ENCODE measurements at regions not wholly inside any gene's neighbourhood (a gene's known extent, or its start where the extent isn't known, plus 50 kb on each side); places are given as distances from the start of the nearest gene placed in this dataset.

DNA sequence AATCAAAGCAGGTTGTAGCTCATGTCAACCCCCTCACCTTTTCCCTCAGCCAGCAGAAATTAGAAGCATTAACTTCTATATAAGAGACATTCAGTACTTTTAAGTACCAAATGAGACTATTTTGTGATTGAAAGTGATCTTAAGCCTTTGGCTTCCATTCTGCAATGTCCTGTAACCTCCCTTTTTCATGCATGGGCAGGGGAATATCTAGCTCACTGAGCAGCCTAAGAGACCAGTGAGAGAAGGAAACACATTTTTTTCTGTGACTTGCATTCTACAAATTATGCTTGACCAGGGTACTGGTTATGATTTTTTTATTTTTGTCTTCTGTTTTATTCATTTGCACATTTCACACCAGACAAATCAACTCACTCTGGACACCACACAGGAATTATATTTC, 369.6 kb downstream of the KCTD12 start:
- DNase-seq (ENCODE audit: low spot score): no peak

DNA sequence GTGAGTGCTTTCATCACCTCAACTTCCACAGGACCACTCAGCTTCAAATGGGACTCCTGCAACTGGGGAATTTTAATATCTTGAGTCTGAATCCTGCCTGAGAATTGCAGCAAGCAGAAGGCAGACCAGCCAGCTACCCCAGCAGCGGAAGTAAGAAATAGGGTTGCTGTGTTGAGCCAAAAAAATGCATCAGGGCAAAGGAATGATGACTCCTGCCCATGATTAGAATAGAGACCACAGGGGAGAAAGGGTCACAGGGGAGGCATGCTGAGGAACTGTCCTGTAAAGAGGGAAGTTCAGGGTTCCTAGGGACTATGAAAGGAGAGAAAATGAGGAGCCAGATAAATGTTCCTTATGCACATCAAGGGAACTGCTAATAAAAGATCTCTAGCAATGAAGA, 370.2 kb downstream of the KCTD12 start:
- peak; percentile 75 for DNase-seq (ENCODE audit: low spot score)

DNA sequence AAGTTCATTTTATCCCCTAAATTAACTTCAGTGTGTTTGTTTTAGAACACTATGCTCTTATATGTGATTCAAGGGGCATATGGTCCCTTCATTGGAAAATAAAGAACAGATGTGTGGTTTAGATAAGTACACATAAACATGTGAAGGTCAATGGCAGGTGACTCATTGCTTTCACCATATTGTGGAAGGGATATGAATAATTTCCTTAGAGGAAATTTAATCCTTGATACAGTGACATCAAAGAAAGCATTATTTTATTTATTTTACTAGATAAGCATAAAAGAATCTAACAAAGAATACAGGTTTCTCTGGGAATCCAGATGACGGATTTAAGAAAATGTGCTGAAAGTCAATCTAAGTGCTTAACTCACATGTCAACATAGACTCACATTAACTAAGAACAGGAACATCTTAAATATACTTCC, 373.5 kb downstream of the KCTD12 start:
- DNase-seq (ENCODE audit: low spot score): peak; percentile 50

DNA sequence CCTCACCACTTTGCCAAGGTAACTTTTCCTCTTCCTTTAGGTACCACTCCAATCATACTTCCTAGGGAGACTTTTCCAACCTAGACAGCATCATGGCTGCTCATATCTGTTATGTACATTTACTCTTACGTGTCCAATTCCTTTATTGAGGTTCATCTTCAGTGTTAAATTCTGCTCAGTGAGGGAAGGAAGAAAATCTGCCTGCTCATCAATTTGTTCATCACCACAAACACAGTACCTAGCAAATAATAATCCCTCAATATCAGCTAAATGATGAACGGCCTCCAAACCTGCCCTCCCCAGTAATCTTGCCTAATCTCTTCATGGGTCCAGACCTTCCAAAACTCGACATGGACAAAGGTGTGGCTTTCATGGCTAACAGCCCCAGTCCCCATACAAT, 380.8 kb downstream of the KCTD12 start:
- DNase-seq (ENCODE audit: low spot score): no peak

DNA sequence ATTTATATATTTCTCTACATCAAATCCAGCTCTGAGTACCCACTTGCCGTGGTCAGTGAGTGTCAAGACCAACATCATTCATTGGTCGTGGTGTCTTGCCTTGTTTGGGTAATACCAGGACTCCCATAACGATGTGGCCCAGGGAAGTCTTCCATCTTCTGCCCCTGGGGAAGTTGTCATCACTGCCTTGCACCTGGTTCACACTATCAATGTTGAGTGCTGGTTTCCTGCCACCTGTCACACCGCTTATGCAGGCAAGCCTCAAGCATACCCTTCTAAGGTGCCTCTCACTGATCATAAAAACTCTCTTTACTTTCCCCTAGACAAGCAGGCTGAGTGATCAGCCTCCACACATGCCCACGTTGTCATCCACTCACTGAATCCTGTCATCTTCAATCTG, 382.4 kb downstream of the KCTD12 start:
- DNase-seq (ENCODE audit: low spot score): no peak

DNA sequence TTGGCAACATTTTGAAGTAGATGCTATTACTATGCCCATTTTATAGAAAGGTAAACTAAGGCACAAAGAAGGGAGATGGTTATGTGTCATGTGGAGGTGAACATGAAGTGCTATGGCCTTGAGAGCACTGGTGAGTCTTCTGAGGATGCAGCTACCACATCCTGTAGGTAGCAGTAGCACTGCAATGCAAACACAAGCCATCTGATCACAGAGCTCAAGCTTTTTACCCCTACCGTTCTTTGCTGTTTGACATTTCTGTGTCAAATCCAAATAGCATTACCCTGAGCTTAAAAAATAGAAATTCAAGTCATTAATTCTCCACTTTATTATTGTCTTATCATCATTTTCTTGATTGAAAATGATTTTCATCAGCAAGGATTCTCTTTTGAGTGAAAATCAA, 382.9 kb downstream of the KCTD12 start:
- no peak for DNase-seq (ENCODE audit: low spot score)

DNA sequence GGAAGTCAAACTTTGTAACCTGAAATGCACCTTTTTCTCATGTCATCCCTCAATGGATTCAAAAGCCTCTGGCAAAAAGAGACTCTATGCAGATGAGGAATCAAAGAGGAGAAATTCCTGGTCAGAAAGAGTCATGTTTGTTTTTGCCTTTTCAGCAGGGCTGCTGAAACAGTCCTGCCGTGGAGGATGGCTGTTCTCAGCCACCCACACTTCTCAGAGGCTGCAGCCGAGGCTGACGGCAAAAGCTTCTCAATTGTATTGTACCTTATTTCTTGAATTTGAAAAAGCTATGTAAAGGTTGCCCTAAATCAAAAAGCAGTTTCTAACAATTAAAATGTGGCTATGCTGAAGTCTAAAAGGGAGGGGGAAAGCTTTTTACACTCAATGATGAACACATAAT, 385.3 kb downstream of the KCTD12 start:
- DNase-seq (ENCODE audit: low spot score): no peak

DNA sequence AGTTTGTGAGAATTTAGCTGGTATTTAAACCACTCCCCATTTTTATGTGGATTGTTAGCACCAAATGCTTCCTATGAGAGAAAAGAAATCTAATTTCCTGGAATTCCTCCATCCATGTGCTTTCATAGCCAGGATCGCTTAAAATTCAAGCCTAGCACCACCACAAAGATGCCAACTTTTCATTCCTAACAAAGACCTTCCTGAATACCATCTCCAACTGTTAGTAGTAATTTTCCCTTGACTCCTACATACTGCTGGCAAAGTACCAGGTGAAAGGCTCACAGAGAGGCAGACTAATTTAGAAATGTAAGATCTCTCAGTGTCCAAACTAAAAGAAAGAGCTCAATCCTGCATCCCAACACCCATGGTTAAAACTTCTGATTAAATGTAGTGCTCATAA, 386.3 kb downstream of the KCTD12 start:
- DNase-seq (ENCODE audit: low spot score): no peak

DNA sequence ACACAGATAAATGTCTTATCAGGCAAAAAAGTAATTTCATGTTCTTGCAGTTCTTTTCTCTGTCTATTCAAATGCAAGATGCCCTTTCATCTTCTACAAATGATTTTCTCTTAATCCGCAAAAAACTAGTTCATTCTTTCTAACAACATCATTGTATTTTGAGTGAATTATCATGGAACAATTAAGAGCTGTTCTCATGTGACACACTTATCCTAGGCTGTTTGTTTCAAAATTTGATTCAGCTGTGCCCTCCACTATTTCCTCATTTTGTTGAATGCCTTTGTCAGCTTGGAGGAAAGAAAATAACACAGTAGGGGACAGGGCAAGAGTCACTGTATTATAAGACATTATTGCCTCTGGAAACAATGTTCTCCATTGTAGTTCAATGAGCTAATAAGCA, 396.9 kb downstream of the KCTD12 start:
- no peak for DNase-seq (ENCODE audit: low spot score)

DNA sequence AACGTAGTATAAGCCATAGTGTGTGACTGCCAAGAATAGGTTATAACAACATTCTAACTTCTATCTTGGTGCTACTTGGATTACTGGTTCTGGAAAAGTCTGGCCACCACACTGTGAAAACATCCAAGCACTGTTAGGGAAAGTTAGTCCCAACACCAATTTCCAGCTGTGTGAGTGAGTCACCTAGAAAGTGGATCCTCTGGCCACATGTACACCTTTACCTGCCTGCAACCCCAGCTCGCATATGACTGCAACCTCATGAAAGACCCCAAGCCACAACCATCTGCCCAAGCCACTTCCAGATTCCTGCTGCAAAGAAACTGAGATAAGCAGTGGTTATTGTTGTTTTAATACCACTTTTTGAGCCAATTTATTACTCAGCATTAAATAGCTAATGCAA, 404.5 kb downstream of the KCTD12 start:
- DNase-seq (ENCODE audit: low spot score): no peak

DNA sequence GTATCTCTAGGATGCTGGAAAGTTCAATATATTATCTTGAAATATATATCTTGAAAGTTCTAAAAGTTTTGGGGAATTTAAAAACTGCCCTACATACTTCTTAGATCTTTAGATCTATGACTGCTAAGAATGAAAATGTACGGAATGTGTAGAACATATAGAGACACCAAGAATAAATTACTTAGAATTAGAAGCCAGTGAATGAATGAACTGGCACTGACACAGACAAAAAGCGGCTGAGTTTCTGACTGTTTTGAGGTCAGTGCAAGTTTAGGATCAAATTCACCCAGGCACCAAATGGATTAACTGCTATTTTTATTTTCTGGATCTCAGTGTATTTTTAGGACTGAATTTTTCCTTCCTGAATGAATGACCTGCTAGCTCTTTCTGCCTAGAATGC, 411.2 kb downstream of the KCTD12 start:
- no peak for DNase-seq (ENCODE audit: low spot score)

DNA sequence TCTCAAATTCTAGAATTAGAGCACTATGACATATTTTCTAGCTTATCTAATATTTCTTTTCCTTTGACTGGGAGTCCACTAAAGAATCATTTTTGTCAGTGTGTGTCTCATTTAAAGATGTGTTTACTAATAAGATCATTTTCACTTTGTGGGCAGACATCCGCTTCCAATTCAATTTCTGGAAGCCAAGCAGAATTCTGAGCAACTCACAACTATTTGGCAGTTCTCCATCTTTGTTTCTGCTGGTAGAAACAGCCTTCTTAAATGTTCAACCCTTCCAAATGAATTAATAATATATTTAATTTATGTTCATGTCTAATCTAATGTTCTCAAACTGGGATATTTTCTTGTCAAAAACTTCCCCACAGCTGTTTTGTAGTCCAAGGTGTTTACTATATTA, 411.8 kb downstream of the KCTD12 start:
- no peak for DNase-seq (ENCODE audit: low spot score)

DNA sequence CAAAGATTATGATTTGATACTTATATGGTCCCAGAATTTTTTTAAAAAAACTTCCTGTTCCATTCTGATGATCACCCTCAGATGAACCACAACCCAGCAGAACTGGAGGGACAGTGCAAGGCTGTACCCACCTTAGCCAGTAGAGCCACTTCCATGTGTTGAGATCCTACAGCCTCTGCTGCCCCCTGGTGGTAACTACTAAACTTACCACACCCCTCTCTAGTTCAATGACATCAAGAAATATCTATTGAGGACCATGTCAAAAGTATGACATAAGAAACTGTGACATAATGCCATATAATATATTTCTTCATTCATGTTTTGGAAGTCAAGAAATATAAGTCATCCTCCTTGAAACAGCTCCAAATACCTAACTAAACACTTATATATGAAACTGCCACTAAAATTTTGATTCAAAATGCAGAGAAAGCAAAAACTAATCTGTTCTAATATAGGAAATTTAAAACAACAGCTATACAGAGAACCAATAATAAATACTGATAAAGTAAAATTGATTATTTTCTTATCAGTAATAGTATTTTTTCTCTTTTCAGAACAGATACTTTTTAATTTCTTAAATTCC, 412.6 kb downstream of the KCTD12 start:
- DNase-seq (ENCODE audit: low spot score): peak; percentile 73

DNA sequence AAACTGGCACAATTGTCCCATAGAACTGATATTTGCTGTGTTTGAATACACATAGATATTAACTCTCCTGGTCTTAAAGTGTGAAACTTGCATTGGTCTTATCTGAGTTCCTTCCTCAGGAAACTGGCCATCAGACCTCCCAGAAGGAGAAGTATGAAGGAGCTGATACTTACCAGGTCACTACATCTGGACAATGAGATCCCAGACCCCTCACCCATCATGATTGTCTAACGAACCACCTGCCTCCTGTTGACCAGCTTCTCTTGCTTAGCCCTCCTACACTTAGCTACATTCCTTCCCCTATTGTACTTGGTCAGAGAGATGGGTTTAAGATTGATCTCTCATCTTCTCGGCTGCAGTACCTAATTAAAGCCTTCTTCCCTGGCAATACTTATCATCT, 413.3 kb downstream of the KCTD12 start:
- no peak for DNase-seq (ENCODE audit: low spot score)

DNA sequence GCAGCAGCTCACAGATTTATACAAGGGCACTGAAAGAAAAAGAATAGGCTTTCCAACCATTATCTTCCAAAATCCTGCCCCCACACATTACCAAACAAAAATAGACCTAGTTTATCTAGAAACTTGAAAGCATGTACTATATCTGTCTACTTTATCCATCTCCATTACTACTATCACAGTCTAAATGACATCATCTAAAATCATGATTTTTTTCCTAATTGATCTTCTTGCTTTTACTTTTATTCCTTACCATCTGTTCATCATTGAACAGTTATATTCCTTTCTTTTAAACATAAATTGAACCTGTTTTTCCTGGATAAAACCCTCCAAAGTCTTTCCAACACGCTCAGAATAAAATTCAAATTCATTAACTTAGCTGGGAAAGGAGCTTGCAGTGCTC, 414.7 kb downstream of the KCTD12 start:
- no peak for DNase-seq (ENCODE audit: low spot score)

DNA sequence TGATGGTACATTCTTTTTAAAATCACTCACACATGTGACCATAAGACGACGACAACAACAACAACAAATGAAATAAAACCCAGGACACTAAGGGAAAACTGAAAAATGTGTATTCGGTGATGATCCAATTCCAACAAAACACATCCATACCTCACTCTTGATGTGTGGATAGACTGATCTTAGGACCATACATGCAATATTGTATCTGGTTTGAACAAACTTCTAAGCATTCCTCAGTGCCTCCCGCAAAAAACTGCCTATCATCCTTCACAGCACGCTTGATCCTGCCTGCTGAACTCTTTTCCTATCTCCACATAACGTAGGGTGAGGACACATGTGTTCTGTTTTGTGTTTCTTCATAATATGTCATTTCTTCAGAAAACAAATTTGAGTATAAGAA, 415.2 kb downstream of the KCTD12 start:
- DNase-seq (ENCODE audit: low spot score): no peak

DNA sequence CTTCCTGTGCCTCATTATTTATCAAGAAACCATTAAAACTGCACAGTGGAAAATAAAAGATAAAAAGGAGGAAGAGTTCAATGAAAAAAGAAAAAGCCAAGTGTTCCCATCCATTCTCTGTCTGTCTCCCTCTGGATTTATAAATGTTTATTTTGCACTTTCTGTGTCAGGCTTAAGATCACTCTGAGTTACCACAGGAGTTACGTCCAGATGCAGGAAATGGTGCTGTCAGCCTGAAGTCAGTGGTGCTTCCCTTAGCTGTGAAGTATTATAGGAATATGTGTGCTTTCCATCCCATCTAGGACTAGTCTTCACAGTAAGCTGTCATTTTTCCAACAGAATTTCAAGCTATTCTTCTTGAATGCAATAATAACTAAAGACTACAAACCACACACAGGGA, 420.2 kb downstream of the KCTD12 start:
- DNase-seq (ENCODE audit: low spot score): no peak

DNA sequence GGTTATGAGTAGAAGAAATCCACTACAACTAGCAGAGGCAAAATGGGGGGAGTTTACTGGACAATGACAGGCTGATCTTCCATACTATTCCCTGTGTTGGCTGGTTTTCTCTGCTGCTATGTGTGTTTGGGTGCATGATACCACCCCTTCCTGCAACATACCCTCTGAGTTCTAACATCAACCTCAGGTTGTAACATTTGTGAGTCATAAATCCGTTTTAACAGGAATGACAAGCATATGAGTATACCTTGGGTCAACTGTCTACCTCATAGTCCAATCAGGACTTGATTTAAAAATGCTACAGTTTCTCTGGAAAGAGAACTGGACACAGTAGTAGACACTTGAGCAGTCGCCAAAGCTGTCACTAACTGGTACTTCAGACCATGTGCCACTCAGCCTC, 422.9 kb downstream of the KCTD12 start:
- no peak for DNase-seq (ENCODE audit: low spot score)

DNA sequence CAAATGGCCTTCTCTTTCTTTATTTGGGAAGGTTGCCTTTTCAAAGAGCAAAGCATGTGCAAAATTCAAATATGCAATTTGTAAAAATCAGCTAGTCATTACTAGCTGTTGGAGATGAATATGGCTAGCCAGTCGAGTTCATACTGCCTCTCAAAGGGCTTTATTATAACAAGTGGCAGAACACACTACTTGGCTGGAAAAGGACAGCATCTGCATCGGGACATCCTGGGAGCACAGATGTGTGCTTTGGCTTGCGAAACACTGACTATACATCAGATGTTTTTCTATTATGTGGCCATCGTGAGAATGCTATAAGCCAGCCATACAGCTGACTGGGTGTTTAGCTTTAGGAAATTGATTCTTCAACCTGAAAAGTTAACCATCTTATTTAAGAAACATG, 424.2 kb downstream of the KCTD12 start:
- DNase-seq (ENCODE audit: low spot score): no peak

DNA sequence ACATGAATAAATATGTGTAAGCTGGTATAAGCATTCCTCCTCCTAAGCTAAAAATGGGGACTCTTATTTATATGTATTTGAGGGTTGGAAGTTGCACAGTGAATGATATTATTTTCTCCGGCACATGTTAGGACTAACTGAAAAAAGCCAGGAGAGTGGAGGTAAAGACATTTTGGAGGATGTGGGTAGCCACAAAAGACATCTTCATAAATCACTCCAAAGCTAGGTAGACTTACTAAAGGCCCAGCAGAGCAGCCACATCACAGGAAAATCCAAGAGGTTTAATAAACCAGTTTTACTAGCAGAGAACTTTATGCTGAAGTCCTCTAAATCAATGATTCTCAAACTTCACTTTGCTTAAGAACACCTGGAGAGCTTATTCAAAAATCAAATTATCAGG, 424.7 kb downstream of the KCTD12 start:
- no peak for DNase-seq (ENCODE audit: low spot score)

DNA sequence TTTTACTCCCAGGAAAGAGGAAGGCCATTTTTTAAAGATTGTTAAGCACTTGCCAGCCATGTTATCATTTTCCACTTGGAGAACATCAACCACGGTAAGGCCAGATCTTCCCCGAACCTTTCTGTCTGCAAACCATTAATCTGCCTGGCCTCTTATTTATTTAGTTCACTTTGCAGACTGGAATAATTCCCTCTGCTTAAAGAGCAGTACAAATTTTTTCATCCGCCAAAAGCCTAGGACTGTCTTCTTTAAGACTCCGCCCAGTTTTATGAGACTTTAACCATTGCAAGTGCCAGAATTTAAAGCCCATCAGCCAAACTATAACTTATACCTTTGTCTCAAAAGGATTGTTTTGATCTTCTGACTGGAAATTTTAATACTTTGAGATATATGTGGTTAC, 426.3 kb downstream of the KCTD12 start:
- no peak for DNase-seq (ENCODE audit: low spot score)

DNA sequence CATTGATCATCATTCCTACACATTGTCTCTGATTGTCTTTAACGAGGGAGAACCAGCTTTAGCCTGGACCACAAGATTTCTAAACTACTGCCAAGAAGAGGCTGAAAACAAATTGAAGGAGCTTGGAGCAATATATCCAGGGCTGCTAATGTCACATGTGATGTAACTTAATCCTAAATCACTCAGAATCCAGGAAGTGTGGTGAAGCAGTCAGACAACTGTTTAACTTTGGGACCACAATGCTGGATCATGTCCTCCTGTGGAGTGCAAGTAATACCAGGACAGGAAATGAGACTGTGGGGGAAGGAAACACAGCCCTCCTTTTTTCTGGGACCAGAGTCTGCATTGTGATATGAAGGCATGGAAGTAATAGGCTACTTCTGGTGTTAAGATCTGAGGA, 430.2 kb downstream of the KCTD12 start:
- DNase-seq (ENCODE audit: low spot score): peak; percentile 20

DNA sequence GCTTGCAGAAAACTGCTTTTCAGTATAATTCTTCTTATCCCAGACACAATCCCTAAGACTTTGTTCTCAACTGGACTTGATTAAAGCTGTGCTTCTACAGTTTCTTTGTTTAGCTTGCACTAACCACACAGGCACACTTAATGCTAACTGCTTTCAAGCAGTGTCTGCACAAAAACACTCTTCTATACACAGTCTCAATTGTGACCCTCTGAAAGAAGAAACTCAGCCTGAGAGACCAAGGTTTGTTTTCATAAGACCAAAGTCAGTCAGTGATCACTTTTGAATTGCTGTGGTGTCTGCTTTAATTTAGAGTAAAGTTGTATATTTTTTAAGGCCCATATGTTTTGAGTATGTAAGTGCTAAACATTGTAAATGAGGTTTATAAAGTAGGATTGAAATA, 431.2 kb downstream of the KCTD12 start:
- no peak for DNase-seq (ENCODE audit: low spot score)

DNA sequence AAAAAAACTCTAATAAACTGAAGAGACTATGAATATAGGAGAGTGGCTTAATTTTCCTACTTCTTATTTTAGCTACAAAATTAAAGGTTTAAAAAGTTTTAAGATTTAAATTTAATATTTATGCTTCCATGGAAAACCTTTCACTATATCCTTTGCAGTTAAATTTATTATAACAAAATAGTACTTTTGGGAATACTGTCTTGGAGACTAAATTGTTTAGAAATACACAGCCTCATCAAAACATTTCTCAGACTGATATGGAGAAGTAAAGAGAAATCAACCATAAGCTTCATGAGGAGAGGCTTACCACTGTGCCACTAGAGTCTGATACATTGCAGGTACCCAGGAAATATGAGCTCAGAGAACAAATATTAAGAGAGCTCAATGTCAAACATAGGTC, 436.5 kb downstream of the KCTD12 start:
- no peak for DNase-seq (ENCODE audit: low spot score)

DNA sequence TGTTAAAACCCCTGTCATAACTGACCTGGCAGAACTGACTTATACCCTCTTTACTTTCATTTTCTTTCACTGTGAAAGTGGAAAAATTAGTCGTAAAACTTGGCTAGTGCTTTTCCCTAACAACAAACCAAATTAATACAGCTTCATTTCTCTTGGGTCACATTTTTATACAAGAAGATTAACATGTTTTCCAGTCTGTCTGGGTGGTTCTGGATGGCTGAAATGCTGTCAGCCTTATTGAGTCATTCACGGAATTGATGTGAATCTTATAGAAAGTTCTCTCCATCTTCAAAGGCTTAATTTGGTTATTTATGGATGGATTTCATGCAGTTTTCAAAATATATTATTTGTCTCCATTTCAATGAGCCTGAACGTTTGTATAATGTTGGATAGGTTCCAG, 440.0 kb downstream of the KCTD12 start:
- no peak for DNase-seq (ENCODE audit: low spot score)

All from AG08395 (cell line).